PC-3 (cell line): ENCODE measurements at regions not wholly inside any gene's neighbourhood (a gene's known extent, or its start where the extent isn't known, plus 50 kb on each side); places are given as distances from the start of the nearest gene placed in this dataset.

Experiments used
- ATAC-seq: fragments of 200-7000 bp; cut with Tn5 transposase; 2 replicates; pipeline ENCODE4 v1.9.1; 2020; ENCODE audit warnings: mild to moderate bottlenecking, moderate library complexity
- BruUV-seq: library from RNA; stranded (reverse); fragments of 400-500 nt; replicated peaks from 2 replicates; lab custom pipeline; 2021; lab: Mats Ljungman, UMichigan
- CTCF ChIA-PET: fragments of 300-600 bp; sonication (Branson Sonifier 250); formaldehyde crosslinking; loops from one replicate; lab custom pipeline; 2022; ENCODE audit warnings: antibody characterized with exemption; lab: Charles Lee
- POLR2A ChIA-PET: fragments of 300-600 bp; sonication (Branson Sonifier 250); formaldehyde crosslinking; loops from one replicate; lab custom pipeline; 2022; ENCODE audit warnings: antibody characterized with exemption; ENCODE audit not compliant: unreplicated experiment; lab: Charles Lee
- DNase-seq: peaks from one replicate; pipeline ENCODE4 v3.0.0-alpha.2; 2015
- H2AFZ ChIP-seq: fragments of 300-600 bp; sonication (generic); 2 replicates; pipeline ENCODE4 v1.6.0; 2016; ENCODE audit warnings: antibody characterized with exemption, low read length
- H3F3A ChIP-seq: fragments of 300-600 bp; sonication (generic); one replicate; pipeline ENCODE4 v1.6.0; 2017; ENCODE audit warnings: antibody characterized with exemption, low read length, control low read depth, mild to moderate bottlenecking; ENCODE audit not compliant: unreplicated experiment
- H3K27ac ChIP-seq: fragments of 300-600 bp; sonication (generic); 2 replicates; pipeline ENCODE4 v1.5.1; 2016; ENCODE audit warnings: mild to moderate bottlenecking, low read length
- H3K27me3 ChIP-seq: fragments of 300-600 bp; sonication (generic); 2 replicates; pipeline ENCODE4 v1.6.1; 2016; ENCODE audit warnings: low read length, mixed read lengths
- H3K36me3 ChIP-seq: fragments of 300-600 bp; sonication (generic); 2 replicates; pipeline ENCODE4 v1.6.1; 2016; ENCODE audit warnings: low read depth, mixed run types, low read length, mixed read lengths
- H3K4me1 ChIP-seq: fragments of 300-600 bp; sonication (generic); 2 replicates; pipeline ENCODE4 v1.5.1; 2016; ENCODE audit warnings: low read length; ENCODE audit not compliant: insufficient read depth
- H3K4me2 ChIP-seq: fragments of 300-600 bp; sonication (generic); 2 replicates; pipeline ENCODE4 v1.6.0; 2016; ENCODE audit warnings: low read length
- H3K4me3 ChIP-seq: fragments of 300-600 bp; sonication (generic); 2 replicates; pipeline ENCODE4 v1.5.1; 2016; ENCODE audit warnings: mild to moderate bottlenecking, low read length, mixed read lengths
- H3K79me2 ChIP-seq: fragments of 300-600 bp; sonication (generic); 2 replicates; pipeline ENCODE4 v1.6.1; 2017; ENCODE audit warnings: low read length, mixed read lengths
- H3K9ac ChIP-seq: fragments of 300-600 bp; sonication (generic); 2 replicates; pipeline ENCODE4 v1.6.0; 2016; ENCODE audit warnings: mild to moderate bottlenecking, low read length
- H3K9me2 ChIP-seq: fragments of 300-600 bp; sonication (generic); replicated peaks from 2 replicates; pipeline ENCODE4 v1.6.1; 2016; ENCODE audit warnings: mixed run types, low read length, mixed read lengths
- H3K9me3 ChIP-seq: fragments of 300-600 bp; sonication (generic); 2 replicates; pipeline ENCODE4 v1.6.1; 2016; ENCODE audit warnings: low read length, mixed read lengths
- H4K20me1 ChIP-seq: fragments of 300-600 bp; sonication (generic); 2 replicates; pipeline ENCODE4 v1.6.1; 2016; ENCODE audit warnings: low read length, mixed read lengths
- CTCF ChIP-seq: fragments of 300-600 bp; sonication (generic); conservative IDR thresholded peaks from 2 replicates; pipeline ENCODE4 v1.5.1; 2017; ENCODE audit warnings: antibody characterized with exemption, low read depth, mild to moderate bottlenecking, low read length
- EZH2 ChIP-seq: fragments of 300-600 bp; sonication (generic); IDR thresholded peaks from one replicate; pipeline ENCODE4 v1.6.1; 2017; ENCODE audit warnings: antibody characterized with exemption, mild to moderate bottlenecking, low read length; ENCODE audit not compliant: unreplicated experiment
- EZH2phosphoT487 ChIP-seq: fragments of 300-600 bp; sonication (generic); IDR thresholded peaks from 2 replicates; pipeline ENCODE4 v1.6.1; 2018; ENCODE audit warnings: mild to moderate bottlenecking, antibody characterized with exemption, low read length, borderline replicate concordance
- intact Hi-C: fragments of 100-400 bp; cut with micrococcal nuclease; formaldehyde crosslinking; loops from 2 replicates; pipeline ENCODE4 v1.9.0; 2023

GRCh38 chr4:177066746-177067145 is 242.9 kb upstream of the NEIL3 start:
- POLR2A ChIA-PET, result no interaction called here
- Histone ChIP-seq H3K4me3 (no peak overlapping the region), H3K27ac (no peak overlapping the region), H3K9me3 (no peaks in the 10 kb centered on the region), H3K27me3 (no peaks in the 10 kb centered on the region), H3K9me2 (no peaks in the 10 kb centered on the region), H3K4me2 (no peak overlapping the region), H3K79me2 (no peaks in the 10 kb centered on the region), H3K9ac (no peak overlapping the region), H3K36me3 (no peaks in the 10 kb centered on the region), H2AFZ (no peak overlapping the region), H3K4me1 (no peaks in the 10 kb centered on the region), H4K20me1 (no peaks in the 10 kb centered on the region), H3F3A (no peaks in the 10 kb centered on the region)
- BruUV-seq, result no TSS peak
- intact Hi-C loops, result no loop called here
- no peak for DNase-seq
- no peak for ATAC-seq
- CTCF ChIA-PET, result interaction anchor here (0.7 kb wide), 1 partner anchor 22 kb away, joined by 3 read pairs; no protein-coding TSS in a partner anchor
- TF ChIP-seq CTCF (no peak), EZH2phosphoT487 (no peak), EZH2 (no peak)

GRCh38 chr4:177070533-177071058 is 239.1 kb upstream of the NEIL3 start:
- Histone ChIP-seq H3K27me3 (no peaks in the 10 kb centered on the region), H3K4me2 (no peak overlapping the region), H3K9me2 (no peaks in the 10 kb centered on the region), H3F3A (no peaks in the 10 kb centered on the region), H2AFZ (no peak overlapping the region), H3K4me3 (no peak overlapping the region), H3K79me2 (no peaks in the 10 kb centered on the region), H3K9me3 (no peaks in the 10 kb centered on the region), H3K36me3 (no peaks in the 10 kb centered on the region), H4K20me1 (no peaks in the 10 kb centered on the region), H3K9ac (no peak overlapping the region), H3K4me1 (no peaks in the 10 kb centered on the region), H3K27ac (no peak overlapping the region)
- TF ChIP-seq EZH2phosphoT487, result no peak
- no peak for TF ChIP-seq EZH2
- no peak for TF ChIP-seq CTCF
- POLR2A ChIA-PET, result no interaction called here
- CTCF ChIA-PET, result no interaction called here
- intact Hi-C loops, result no loop called here
- no peak for DNase-seq
- BruUV-seq, result no TSS peak
- ATAC-seq, result no peak

- no peaks in the 10 kb centered on the region for H4K20me1 ChIP-seq
- intact Hi-C loops, result no loop called here
- H2AFZ ChIP-seq, result no peak overlapping the region
- DNase-seq (no peak), ATAC-seq (no peak)
- no peaks in the 10 kb centered on the region for H3K27me3 ChIP-seq
- no peaks in the 10 kb centered on the region for H3K79me2 ChIP-seq
- H3K9me2 ChIP-seq, result no peaks in the 10 kb centered on the region
- H3K27ac ChIP-seq, result no peak overlapping the region
- no peak for TF ChIP-seq CTCF
- TF ChIP-seq EZH2, result no peak
- no peak for TF ChIP-seq EZH2phosphoT487
- H3K4me3 ChIP-seq, result no peak overlapping the region
- POLR2A ChIA-PET, result no interaction called here
- no peak overlapping the region for H3K4me2 ChIP-seq
- no peak overlapping the region for H3K9ac ChIP-seq
- no TSS peak for BruUV-seq
- no peaks in the 10 kb centered on the region for H3K9me3 ChIP-seq
- peaks cover 3% of the 10 kb centered on the region; the same call in 1 of the 2 replicates for H3K4me1 ChIP-seq
- no peaks in the 10 kb centered on the region for H3K36me3 ChIP-seq
- CTCF ChIA-PET, result no interaction called here
- no peaks in the 10 kb centered on the region for H3F3A ChIP-seq
Measured at GRCh38 chr4:177077095-177077971, 232.3 kb upstream of the NEIL3 start.
